ENCODE measurements at regions not wholly inside any gene's neighbourhood (a gene's known extent, or its start where the extent isn't known, plus 50 kb on each side); places are given as distances from the start of the nearest gene placed in this dataset.

DNA sequence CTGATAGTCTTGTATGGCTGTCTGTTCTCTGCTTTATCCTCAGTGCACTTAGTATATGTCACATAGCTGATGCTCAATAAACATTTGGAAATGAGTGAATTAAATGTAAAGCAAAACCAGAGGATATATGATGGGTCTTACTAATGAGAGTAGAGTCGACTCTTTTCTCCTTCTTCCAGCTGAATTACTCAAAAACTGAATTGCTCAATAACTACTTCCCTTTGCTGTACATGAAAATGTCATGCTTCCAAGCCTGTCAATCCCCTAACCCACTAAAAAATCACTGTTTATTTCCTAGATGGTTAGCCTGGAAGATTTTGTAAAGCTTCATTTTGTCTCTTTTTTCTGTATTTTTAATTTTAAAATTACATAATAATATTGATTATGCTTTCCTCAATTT is 88.0 kb downstream of the OR13A1 start:
- no peak for TF ChIP-seq CTCF (optimal IDR thresholded peaks at IDR 0.05 in 1 of 3, IDR thresholded peaks at IDR 0.05 in 1 of 3, conservative IDR thresholded peaks at IDR 0.05 in 1 of 3; ENCODE audit: extremely low read depth in 1 of 3, insufficient read depth in 2 of 3, low read length in 3 of 3)
- TF ChIP-seq EZH2 (IDR thresholded peaks at IDR 0.05; ENCODE audit: low read length) = no peak
- no peaks in the 10 kb centered on the region for H3K9me1 ChIP-seq (ENCODE audit: control insufficient read depth, extremely low read depth, insufficient read depth, low read length)

DNA sequence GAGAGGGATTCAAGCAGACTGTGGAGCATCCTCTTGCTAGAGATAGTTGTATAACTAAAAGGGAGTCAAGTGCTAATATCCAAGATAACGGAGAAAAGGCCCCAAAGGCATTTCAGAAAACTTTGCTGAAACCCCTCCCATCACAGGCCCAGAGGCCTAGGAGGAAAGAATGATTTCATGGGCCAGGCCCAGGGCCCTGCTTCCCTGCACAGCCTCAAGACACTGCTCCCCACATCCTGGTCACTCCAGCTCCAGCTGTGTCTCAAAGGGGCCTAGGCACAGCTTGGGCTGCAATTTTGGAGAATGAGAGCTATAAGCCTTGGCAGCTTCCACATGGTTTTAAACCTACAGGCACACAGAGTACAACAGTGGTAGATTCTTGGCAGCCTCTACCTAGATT is 85.6 kb downstream of the OR13A1 start:
- Histone ChIP-seq H3K27me3 (ENCODE audit: control insufficient read depth, extremely low read depth, insufficient read depth, low read length) (peaks cover 3% of the 10 kb centered on the region), H3K4me2 (ENCODE audit: control insufficient read depth, extremely low read depth, insufficient read depth, low read depth, low read length) (no peak overlapping the region), H3K9me3 (ENCODE audit: control insufficient read depth, low read depth, low read length) (peaks cover 4% of the 10 kb centered on the region), H3K36me3 (ENCODE audit: control insufficient read depth in 2 of 2, extremely low read depth in 1 of 2, insufficient read depth in 2 of 2, low read length in 2 of 2) (no peaks in the 10 kb centered on the region), H3K4me1 (ENCODE audit: control insufficient read depth, extremely low read depth, insufficient read depth, low read length) (no peaks in the 10 kb centered on the region), H3K79me2 (ENCODE audit: control insufficient read depth, insufficient read depth, low read length) (no peaks in the 10 kb centered on the region), H3K27ac (ENCODE audit: control insufficient read depth, insufficient read depth, low read length) (no peak overlapping the region), H3K9me1 (ENCODE audit: control insufficient read depth, extremely low read depth, insufficient read depth, low read length) (no peaks in the 10 kb centered on the region), H3K9ac (ENCODE audit: control insufficient read depth, extremely low read depth, insufficient read depth, low read length) (no peak overlapping the region), H3K4me3 (ENCODE audit: control insufficient read depth in 2 of 3, extremely low read depth in 1 of 3, insufficient read depth in 2 of 3, low read depth in 1 of 3, low read length in 3 of 3) (no peak overlapping the region), H2AFZ (ENCODE audit: control insufficient read depth, low read length) (no peak overlapping the region), H4K20me1 (ENCODE audit: control insufficient read depth, extremely low read depth, insufficient read depth, low read length) (no peaks in the 10 kb centered on the region)
- no peak for FAIRE-seq
- dilution Hi-C loops (cut with MboI; ENCODE audit: extremely low pct_ligation_motif_present, low sequenced_read_pairs) = loop anchor here (25.0 kb wide), 1 partner anchor 218 kb away; the partner anchor contains the start of gene ZNF22
- TF ChIP-seq EZH2 (IDR thresholded peaks at IDR 0.05; ENCODE audit: low read length) = no peak
- no peak for TF ChIP-seq CTCF (optimal IDR thresholded peaks at IDR 0.05 in 1 of 3, IDR thresholded peaks at IDR 0.05 in 1 of 3, conservative IDR thresholded peaks at IDR 0.05 in 1 of 3; ENCODE audit: extremely low read depth in 1 of 3, insufficient read depth in 2 of 3, low read length in 3 of 3)
- DNase-seq (ENCODE audit: low read depth, low spot score) = no peak

More for the DNA sequence above, 88.0 kb downstream of the OR13A1 start:
- Histone ChIP-seq H3K4me3 (ENCODE audit: control insufficient read depth in 2 of 3, extremely low read depth in 1 of 3, insufficient read depth in 2 of 3, low read depth in 1 of 3, low read length in 3 of 3) (no peak overlapping the region), H4K20me1 (ENCODE audit: control insufficient read depth, extremely low read depth, insufficient read depth, low read length) (no peaks in the 10 kb centered on the region), H3K79me2 (ENCODE audit: control insufficient read depth, insufficient read depth, low read length) (no peaks in the 10 kb centered on the region), H3K9me3 (ENCODE audit: control insufficient read depth, low read depth, low read length) (peaks cover 4% of the 10 kb centered on the region), H3K27ac (ENCODE audit: control insufficient read depth, insufficient read depth, low read length) (no peak overlapping the region), H3K36me3 (ENCODE audit: control insufficient read depth in 2 of 2, extremely low read depth in 1 of 2, insufficient read depth in 2 of 2, low read length in 2 of 2) (no peaks in the 10 kb centered on the region), H3K4me2 (ENCODE audit: control insufficient read depth, extremely low read depth, insufficient read depth, low read depth, low read length) (no peak overlapping the region), H3K27me3 (ENCODE audit: control insufficient read depth, extremely low read depth, insufficient read depth, low read length) (peaks cover 13% of the 10 kb centered on the region), H2AFZ (ENCODE audit: control insufficient read depth, low read length) (no peak overlapping the region), H3K4me1 (ENCODE audit: control insufficient read depth, extremely low read depth, insufficient read depth, low read length) (no peaks in the 10 kb centered on the region), H3K9ac (ENCODE audit: control insufficient read depth, extremely low read depth, insufficient read depth, low read length) (no peak overlapping the region)
- FAIRE-seq (no peak), DNase-seq (ENCODE audit: low read depth, low spot score) (no peak)
- dilution Hi-C loops (cut with MboI; ENCODE audit: extremely low pct_ligation_motif_present, low sequenced_read_pairs) = loop anchor here (25.0 kb wide), 1 partner anchor 215 kb away; the partner anchor contains the start of gene ZNF22

All from keratinocyte (primary cell).